HL-60 (cell line): ENCODE measurements at regions not wholly inside any gene's neighbourhood (a gene's known extent, or its start where the extent isn't known, plus 50 kb on each side); places are given as distances from the start of the nearest gene placed in this dataset.

ENCODE experiments used
- CTCF ChIP-seq: IDR thresholded peaks from one replicate; pipeline ENCODE4 v1.5.1; 2011; ENCODE audit warnings: low read length, control low read depth, inconsistent platforms; ENCODE audit not compliant: insufficient read depth
- GABPA ChIP-seq: IDR thresholded peaks from 2 replicates; pipeline ENCODE4 v1.6.1; 2012; ENCODE audit warnings: low read depth
- POLR2AphosphoS5 ChIP-seq: IDR thresholded peaks from 2 replicates; pipeline ENCODE4 v1.6.1; 2012; ENCODE audit warnings: low read depth
- REST ChIP-seq: IDR thresholded peaks from 2 replicates; pipeline ENCODE4 v1.6.1; 2012; ENCODE audit warnings: low read depth; ENCODE audit not compliant: insufficient replicate concordance
- SPI1 ChIP-seq: IDR thresholded peaks from 2 replicates; pipeline ENCODE4 v1.6.1; 2012; ENCODE audit warnings: low read depth, mild to moderate bottlenecking, borderline replicate concordance

DNA sequence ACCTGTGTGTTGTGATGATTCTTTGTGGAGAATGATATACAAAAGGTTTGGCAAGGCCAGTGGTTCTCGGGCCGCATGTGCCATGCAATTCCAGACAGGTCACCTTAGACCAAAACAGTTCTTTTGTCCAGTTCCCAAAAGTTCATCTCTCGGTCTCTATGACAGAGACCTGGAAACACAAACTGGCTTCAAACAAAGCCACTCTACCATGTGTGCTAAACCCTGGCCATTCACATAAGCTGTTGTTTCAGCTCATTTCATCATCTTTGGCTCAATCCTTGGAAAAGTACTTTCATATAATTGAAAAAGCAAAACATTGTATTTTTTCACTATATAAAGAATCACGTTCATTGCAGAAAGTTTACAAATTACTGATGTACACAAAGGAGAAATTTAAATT is 210.5 kb upstream of the SEMA6A start:
- TF ChIP-seq REST (no peak), POLR2AphosphoS5 (no peak), CTCF (no peak), GABPA (no peak), SPI1 (no peak)
